Esophagus squamous epithelium (tissue), 4 donors: ENCODE measurements at regions not wholly inside any gene's neighbourhood (a gene's known extent, or its start where the extent isn't known, plus 50 kb on each side); places are given as distances from the start of the nearest gene placed in this dataset.

ENCODE experiments used
- POLR2A ChIP-seq, 4 donors: fragments of 450-650 bp; IDR thresholded peaks; one replicate each; pipeline ENCODE4 v1.6.1; 2017; ENCODE audit warnings: antibody characterized with exemption in 4 of 4, mild to moderate bottlenecking in 4 of 4, moderate library complexity in 3 of 4
- TF ChIP-seq, protein P1 (sequence below), 6 experiments: fragments of 450-650 bp in 4 of 6; fragments of 200-600 bp in 2 of 6; sonication (generic) in 2 of 6; IDR thresholded peaks; one replicate each; pipeline ENCODE4 v1.5.1; 2016 to 2019; ENCODE audit warnings: antibody characterized with exemption in 6 of 6, mild to moderate bottlenecking in 4 of 6, moderate library complexity in 4 of 6

DNA sequence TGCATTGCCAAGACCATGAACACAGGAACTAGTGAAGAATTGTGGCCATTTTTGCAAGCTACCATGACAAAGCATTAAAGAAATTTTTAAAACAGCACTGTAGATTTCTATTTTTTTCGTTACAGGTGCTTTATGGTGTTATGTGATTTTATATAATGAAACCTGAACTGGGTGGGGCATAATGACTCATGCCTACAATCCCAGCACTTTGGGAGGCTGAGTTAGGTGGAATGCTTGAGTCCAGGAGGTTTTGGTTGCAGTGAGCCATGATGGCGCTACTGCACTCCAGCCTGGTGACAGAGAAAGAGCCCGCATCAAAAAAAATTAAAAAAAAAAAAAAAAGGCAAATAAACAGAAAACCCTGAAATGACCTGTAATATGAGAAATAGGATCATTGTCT, 846.7 kb downstream of the EPHA3 start:
- TF ChIP-seq, protein P1, sequence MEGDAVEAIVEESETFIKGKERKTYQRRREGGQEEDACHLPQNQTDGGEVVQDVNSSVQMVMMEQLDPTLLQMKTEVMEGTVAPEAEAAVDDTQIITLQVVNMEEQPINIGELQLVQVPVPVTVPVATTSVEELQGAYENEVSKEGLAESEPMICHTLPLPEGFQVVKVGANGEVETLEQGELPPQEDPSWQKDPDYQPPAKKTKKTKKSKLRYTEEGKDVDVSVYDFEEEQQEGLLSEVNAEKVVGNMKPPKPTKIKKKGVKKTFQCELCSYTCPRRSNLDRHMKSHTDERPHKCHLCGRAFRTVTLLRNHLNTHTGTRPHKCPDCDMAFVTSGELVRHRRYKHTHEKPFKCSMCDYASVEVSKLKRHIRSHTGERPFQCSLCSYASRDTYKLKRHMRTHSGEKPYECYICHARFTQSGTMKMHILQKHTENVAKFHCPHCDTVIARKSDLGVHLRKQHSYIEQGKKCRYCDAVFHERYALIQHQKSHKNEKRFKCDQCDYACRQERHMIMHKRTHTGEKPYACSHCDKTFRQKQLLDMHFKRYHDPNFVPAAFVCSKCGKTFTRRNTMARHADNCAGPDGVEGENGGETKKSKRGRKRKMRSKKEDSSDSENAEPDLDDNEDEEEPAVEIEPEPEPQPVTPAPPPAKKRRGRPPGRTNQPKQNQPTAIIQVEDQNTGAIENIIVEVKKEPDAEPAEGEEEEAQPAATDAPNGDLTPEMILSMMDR (IDR thresholded peaks at IDR 0.05): no peak
- no peak for TF ChIP-seq POLR2A (IDR thresholded peaks at IDR 0.05)
